ENCODE measurements at regions not wholly inside any gene's neighbourhood (a gene's known extent, or its start where the extent isn't known, plus 50 kb on each side); places are given as distances from the start of the nearest gene placed in this dataset.

GRCh38 chr11:12315024-12315423, 62.3 kb upstream of the PARVA start:
- TF ChIP-seq CTCF (IDR thresholded peaks at IDR 0.05; ENCODE audit: low read depth, low read length): no peak
- no peak overlapping the region for H3K4me3 ChIP-seq (ENCODE audit: low read depth, low read length)
- H3K36me3 ChIP-seq: no peaks in the 10 kb centered on the region
- H3K27me3 ChIP-seq: no peaks in the 10 kb centered on the region
- no peak for DNase-seq
- peaks cover 16% of the 10 kb centered on the region for H3K4me1 ChIP-seq
- no peaks in the 10 kb centered on the region for H3K9me3 ChIP-seq

- TF ChIP-seq CTCF (IDR thresholded peaks at IDR 0.05; ENCODE audit: low read depth, low read length): no peak
- Histone ChIP-seq H3K4me3 (ENCODE audit: low read depth, low read length) (no peak overlapping the region), H3K27me3 (no peaks in the 10 kb centered on the region), H3K9me3 (no peaks in the 10 kb centered on the region), H3K36me3 (no peaks in the 10 kb centered on the region), H3K4me1 (peaks cover 27% of the 10 kb centered on the region)
- DNase-seq: no peak
Measured at GRCh38 chr11:12316432-12316831, 60.9 kb upstream of the PARVA start.

GRCh38 chr11:12318791-12319438, 58.5 kb upstream of the PARVA start:
- Histone ChIP-seq H3K4me1 (peaks cover 32% of the 10 kb centered on the region), H3K36me3 (peaks cover under 1% of the 10 kb centered on the region), H3K4me3 (ENCODE audit: low read depth, low read length) (peak overlapping the region; percentile 4; the same call in 1 of the 2 replicates), H3K27me3 (no peaks in the 10 kb centered on the region), H3K9me3 (no peaks in the 10 kb centered on the region)
- peak; percentile 80 for DNase-seq
- no peak for TF ChIP-seq CTCF (IDR thresholded peaks at IDR 0.05; ENCODE audit: low read depth, low read length)

GRCh38 chr11:12319461-12319951, 57.9 kb upstream of the PARVA start:
- Histone ChIP-seq H3K4me3 (ENCODE audit: low read depth, low read length) (peak overlapping the region; percentile 35), H3K36me3 (peaks cover 7% of the 10 kb centered on the region), H3K9me3 (no peaks in the 10 kb centered on the region), H3K27me3 (no peaks in the 10 kb centered on the region), H3K4me1 (peaks cover 32% of the 10 kb centered on the region)
- DNase-seq: peak; percentile 78
- TF ChIP-seq CTCF (IDR thresholded peaks at IDR 0.05; ENCODE audit: low read depth, low read length): no peak

- no peak for TF ChIP-seq CTCF (IDR thresholded peaks at IDR 0.05; ENCODE audit: low read depth, low read length)
- no peak for DNase-seq
- Histone ChIP-seq H3K9me3 (no peaks in the 10 kb centered on the region), H3K4me1 (peaks cover 32% of the 10 kb centered on the region), H3K4me3 (ENCODE audit: low read depth, low read length) (peak overlapping the region; percentile 35), H3K27me3 (no peaks in the 10 kb centered on the region), H3K36me3 (peaks cover 9% of the 10 kb centered on the region)
Measured at GRCh38 chr11:12319988-12320387, 57.4 kb upstream of the PARVA start.

GRCh38 chr11:12321217-12321937, 56.0 kb upstream of the PARVA start:
- no peak for DNase-seq
- TF ChIP-seq CTCF (IDR thresholded peaks at IDR 0.05; ENCODE audit: low read depth, low read length): no peak
- H3K4me3 ChIP-seq (ENCODE audit: low read depth, low read length): no peak overlapping the region
- H3K4me1 ChIP-seq: peaks cover 32% of the 10 kb centered on the region
- no peaks in the 10 kb centered on the region for H3K27me3 ChIP-seq
- no peaks in the 10 kb centered on the region for H3K9me3 ChIP-seq
- H3K36me3 ChIP-seq: peaks cover 9% of the 10 kb centered on the region

Data from BE2C (cell line).